ENCODE measurements at regions not wholly inside any gene's neighbourhood (a gene's known extent, or its start where the extent isn't known, plus 50 kb on each side); places are given as distances from the start of the nearest gene placed in this dataset.
"Not testable (repeated sequence)": the region's sequence is repeated elsewhere in the genome, so short reads cannot be mapped to it uniquely, and the experiment has no call there.

DNA sequence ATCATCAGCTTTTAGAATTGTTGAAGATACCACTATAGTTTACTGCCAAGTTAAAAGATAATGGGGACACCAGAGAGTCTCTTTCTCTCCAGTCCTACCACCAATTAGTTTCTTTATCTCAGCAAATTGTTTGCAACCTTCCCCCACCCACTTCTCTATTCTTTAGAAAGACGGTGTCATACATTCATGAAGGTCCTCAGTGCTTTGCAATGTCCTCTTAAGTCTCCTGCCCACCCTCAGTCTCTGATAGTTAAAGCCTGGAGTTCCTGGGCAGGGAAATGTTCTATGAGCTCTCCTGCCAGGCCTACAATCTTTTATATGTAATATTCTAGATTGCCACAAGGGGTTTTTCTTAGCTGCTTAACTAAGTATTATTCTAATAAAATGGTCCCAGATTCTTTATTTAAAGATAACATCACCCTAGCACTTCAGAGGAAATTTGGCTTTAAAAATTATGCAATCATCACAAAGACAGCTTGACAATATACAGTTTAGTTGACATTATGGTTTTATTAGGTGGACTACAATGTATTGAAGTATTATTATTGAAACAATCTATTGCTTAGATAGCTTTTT lies 509.2 kb downstream of the CSNK1G3 start:
- ChIA-PET POLR2A (no interaction called here), CTCF (interaction anchor here (0.7 kb wide), 1 partner anchor 352 kb away, joined by 4 read pairs; no protein-coding TSS in a partner anchor)
- TF ChIP-seq ZNF214 (tag by site-specific recombination; IDR thresholded peaks at IDR 0.05; ENCODE audit: borderline replicate concordance), result peak; percentile 90
- TF ChIP-seq, protein P1, sequence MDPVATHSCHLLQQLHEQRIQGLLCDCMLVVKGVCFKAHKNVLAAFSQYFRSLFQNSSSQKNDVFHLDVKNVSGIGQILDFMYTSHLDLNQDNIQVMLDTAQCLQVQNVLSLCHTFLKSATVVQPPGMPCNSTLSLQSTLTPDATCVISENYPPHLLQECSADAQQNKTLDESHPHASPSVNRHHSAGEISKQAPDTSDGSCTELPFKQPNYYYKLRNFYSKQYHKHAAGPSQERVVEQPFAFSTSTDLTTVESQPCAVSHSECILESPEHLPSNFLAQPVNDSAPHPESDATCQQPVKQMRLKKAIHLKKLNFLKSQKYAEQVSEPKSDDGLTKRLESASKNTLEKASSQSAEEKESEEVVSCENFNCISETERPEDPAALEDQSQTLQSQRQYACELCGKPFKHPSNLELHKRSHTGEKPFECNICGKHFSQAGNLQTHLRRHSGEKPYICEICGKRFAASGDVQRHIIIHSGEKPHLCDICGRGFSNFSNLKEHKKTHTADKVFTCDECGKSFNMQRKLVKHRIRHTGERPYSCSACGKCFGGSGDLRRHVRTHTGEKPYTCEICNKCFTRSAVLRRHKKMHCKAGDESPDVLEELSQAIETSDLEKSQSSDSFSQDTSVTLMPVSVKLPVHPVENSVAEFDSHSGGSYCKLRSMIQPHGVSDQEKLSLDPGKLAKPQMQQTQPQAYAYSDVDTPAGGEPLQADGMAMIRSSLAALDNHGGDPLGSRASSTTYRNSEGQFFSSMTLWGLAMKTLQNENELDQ (tag by site-specific recombination; IDR thresholded peaks at IDR 0.05; ENCODE audit: low read depth), result no peak
- H3K9me3 ChIP-seq (ENCODE audit: control insufficient read depth, insufficient read depth, low read depth, low read length), result no peaks in the 10 kb centered on the region; the same call in 1 of the 2 replicates
- no peaks in the 10 kb centered on the region for H3K36me3 ChIP-seq (ENCODE audit: control insufficient read depth in 2 of 2, insufficient read depth in 1 of 2, low read length in 2 of 2)
- H3K4me1 ChIP-seq (ENCODE audit: control insufficient read depth, insufficient read depth, low read length), result no peaks in the 10 kb centered on the region
- H3K4me3 ChIP-seq (ENCODE audit: low read depth, low read length), result no peak overlapping the region
- H3K27ac ChIP-seq (ENCODE audit: extremely low read depth, low read depth, low read length), result no peak overlapping the region

DNA sequence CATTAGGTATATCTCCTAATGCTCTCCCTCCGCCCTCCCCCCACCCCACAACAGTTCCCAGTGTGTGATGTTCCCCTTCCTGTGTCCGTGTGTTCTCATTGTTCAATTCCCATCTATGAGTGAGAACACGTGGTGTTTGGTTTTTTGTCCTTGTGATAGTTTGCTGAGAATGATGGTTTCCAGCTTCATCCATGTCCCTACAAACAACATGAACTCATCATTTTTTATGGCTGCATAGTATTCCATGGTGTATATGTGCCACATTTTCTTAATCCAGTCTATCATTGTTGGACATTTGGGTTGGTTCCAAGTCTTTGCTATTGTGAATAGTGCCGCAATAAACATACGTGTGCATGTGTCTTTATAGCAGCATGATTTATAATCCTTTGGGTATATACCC lies 505.3 kb downstream of the CSNK1G3 start:
- H3K36me3 ChIP-seq (ENCODE audit: control insufficient read depth in 2 of 2, insufficient read depth in 1 of 2, low read length in 2 of 2); CTCF ChIA-PET; H3K9me3 ChIP-seq (ENCODE audit: control insufficient read depth, insufficient read depth, low read depth, low read length); POLR2A ChIA-PET; H3K4me1 ChIP-seq (ENCODE audit: control insufficient read depth, insufficient read depth, low read length); H3K4me3 ChIP-seq (ENCODE audit: low read depth, low read length); H3K27ac ChIP-seq (ENCODE audit: extremely low read depth, low read depth, low read length): not testable (repeated sequence)
- TF ChIP-seq, protein P2, sequence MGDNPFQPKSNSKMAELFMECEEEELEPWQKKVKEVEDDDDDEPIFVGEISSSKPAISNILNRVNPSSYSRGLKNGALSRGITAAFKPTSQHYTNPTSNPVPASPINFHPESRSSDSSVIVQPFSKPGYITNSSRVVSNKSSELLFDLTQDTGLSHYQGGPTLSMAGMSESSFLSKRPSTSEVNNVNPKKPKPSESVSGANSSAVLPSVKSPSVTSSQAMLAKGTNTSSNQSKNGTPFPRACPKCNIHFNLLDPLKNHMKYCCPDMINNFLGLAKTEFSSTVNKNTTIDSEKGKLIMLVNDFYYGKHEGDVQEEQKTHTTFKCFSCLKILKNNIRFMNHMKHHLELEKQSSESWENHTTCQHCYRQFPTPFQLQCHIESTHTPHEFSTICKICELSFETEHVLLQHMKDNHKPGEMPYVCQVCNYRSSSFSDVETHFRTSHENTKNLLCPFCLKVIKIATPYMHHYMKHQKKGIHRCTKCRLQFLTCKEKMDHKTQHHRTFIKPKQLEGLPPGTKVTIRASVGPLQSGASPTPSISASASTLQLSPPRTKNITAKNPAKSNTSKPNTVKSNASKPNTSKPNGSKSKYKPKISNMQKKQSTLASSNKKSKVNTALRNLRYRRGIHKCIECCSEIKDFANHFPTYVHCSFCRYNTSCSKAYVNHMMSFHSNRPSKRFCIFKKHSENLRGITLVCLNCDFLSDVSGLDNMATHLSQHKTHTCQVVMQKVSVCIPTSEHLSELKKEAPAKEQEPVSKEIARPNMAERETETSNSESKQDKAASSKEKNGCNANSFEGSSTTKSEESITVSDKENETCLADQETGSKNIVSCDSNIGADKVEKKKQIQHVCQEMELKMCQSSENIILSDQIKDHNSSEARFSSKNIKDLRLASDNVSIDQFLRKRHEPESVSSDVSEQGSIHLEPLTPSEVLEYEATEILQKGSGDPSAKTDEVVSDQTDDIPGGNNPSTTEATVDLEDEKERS (tag by site-specific recombination; IDR thresholded peaks at IDR 0.05), result peak; percentile 59; the same call in 1 of the 2 replicates
- peak; percentile 68 for TF ChIP-seq ZNF146 (tag by site-specific recombination; IDR thresholded peaks at IDR 0.05)

DNA sequence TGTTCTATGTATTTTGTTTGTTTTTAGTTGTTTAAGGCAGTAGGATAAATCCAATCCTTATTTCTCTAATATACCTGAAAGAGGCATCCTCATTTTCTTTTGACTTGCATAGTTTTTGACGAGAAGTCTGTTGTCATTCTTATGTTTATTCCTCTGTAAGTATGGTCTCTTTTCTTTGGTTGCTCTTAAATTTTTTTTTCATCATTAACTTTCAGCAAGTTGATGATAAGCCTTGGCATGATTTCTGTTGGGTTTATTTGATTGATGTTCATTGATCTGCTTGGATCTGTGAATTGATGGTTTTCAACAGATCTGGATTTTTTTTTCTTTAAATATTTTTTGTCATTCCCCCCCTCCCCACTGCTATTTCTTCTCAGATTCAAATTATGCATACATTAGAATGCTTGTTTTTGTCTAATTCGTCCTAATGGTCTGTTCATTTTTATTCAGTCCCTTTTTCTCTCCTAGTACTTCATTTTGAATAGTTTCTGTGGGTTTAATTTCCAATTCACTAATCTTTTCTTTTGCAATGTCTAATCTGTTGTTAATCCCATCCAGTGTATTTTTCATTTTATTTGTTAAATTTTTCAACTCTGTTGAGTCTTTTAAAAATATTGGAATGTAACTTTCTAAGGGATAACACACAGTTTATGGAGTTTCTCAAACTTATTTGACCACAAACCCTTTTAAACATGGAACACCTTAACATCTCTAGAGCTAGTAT lies 495.9 kb downstream of the CSNK1G3 start:
- CTCF ChIA-PET, result interaction anchor here (0.7 kb wide), 2 partner anchors 27 to 63 kb away, joined by 3 read pairs; no protein-coding TSS in a partner anchor
- POLR2A ChIA-PET, result no interaction called here
- Histone ChIP-seq H3K4me1 (ENCODE audit: control insufficient read depth, insufficient read depth, low read length) (no peaks in the 10 kb centered on the region), H3K36me3 (ENCODE audit: control insufficient read depth in 2 of 2, insufficient read depth in 1 of 2, low read length in 2 of 2) (no peaks in the 10 kb centered on the region), H3K4me3 (ENCODE audit: low read depth, low read length) (no peak overlapping the region), H3K27ac (ENCODE audit: extremely low read depth, low read depth, low read length) (no peak overlapping the region), H3K9me3 (ENCODE audit: control insufficient read depth, insufficient read depth, low read depth, low read length) (no peaks in the 10 kb centered on the region)
- TF ChIP-seq ZNF266 (tag by site-specific recombination; IDR thresholded peaks at IDR 0.05; ENCODE audit: low read depth) (no peak), ZNF670 (tag by site-specific recombination; IDR thresholded peaks at IDR 0.05; ENCODE audit: low read depth) (no peak), GFI1B (tag by site-specific recombination; IDR thresholded peaks at IDR 0.05) (no peak), KLF7 (tag by site-specific recombination; IDR thresholded peaks at IDR 0.05; ENCODE audit: borderline replicate concordance) (no peak), SALL2 (tag by site-specific recombination; IDR thresholded peaks at IDR 0.05; ENCODE audit: borderline replicate concordance) (no peak), ZNF629 (tag by site-specific recombination; IDR thresholded peaks at IDR 0.05) (no peak), ZNF133 (tag by site-specific recombination; IDR thresholded peaks at IDR 0.05) (no peak), ZFP3 (tag by site-specific recombination; IDR thresholded peaks at IDR 0.05; ENCODE audit: low read depth) (no peak), ZNF585B (tag by site-specific recombination; IDR thresholded peaks at IDR 0.05) (no peak), SETDB1 (IDR thresholded peaks at IDR 0.05; ENCODE audit: insufficient read length, low read length) (peak; percentile 95), ZNF416 (tag by site-specific recombination; IDR thresholded peaks at IDR 0.05) (no peak), MYNN (tag by site-specific recombination; IDR thresholded peaks at IDR 0.05; ENCODE audit: borderline replicate concordance) (no peak)
- TF ChIP-seq, protein P3, sequence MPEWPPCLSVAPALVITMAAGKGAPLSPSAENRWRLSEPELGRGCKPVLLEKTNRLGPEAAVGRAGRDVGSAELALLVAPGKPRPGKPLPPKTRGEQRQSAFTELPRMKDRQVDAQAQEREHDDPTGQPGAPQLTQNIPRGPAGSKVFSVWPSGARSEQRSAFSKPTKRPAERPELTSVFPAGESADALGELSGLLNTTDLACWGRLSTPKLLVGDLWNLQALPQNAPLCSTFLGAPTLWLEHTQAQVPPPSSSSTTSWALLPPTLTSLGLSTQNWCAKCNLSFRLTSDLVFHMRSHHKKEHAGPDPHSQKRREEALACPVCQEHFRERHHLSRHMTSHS (tag by site-specific recombination; IDR thresholded peaks at IDR 0.05), result no peak

Measured in HEK293 (cell line).